Caco-2 (cell line): ENCODE measurements at regions not wholly inside any gene's neighbourhood (a gene's known extent, or its start where the extent isn't known, plus 50 kb on each side); places are given as distances from the start of the nearest gene placed in this dataset.

Source experiments
- BruUV-seq: library from RNA; stranded (reverse); fragments of 400-500 nt; replicated peaks from 2 replicates; lab custom pipeline; 2021; lab: Mats Ljungman, UMichigan
- CTCF ChIA-PET: fragments of 300-600 bp; sonication (Branson Sonifier 250); formaldehyde crosslinking; loops from one replicate; lab custom pipeline; 2022; ENCODE audit warnings: antibody characterized with exemption; lab: Charles Lee
- POLR2A ChIA-PET: fragments of 300-600 bp; sonication (Branson Sonifier 250); formaldehyde crosslinking; loops from one replicate; lab custom pipeline; 2022; ENCODE audit warnings: antibody characterized with exemption; lab: Charles Lee
- DNase-seq, 2 experiments: peaks; one replicate each; pipeline versions ENCODE4 v3.0.0 to v3.0.0-alpha.2; 2020 to 2022
- H3K27me3 ChIP-seq: replicated peaks from 2 replicates; pipeline ENCODE4 v1.6.0; 2011; ENCODE audit warnings: low read length; ENCODE audit not compliant: control insufficient read depth, insufficient read depth
- H3K36me3 ChIP-seq: 2 replicates; pipeline ENCODE4 v1.5.1; 2011; ENCODE audit warnings: low read length; ENCODE audit not compliant: control insufficient read depth, insufficient read depth
- H3K4me1 ChIP-seq: fragments of 250-450 bp; sonication (Bioruptor Pico); 2 replicates; pipeline ENCODE4 v1.5.1; 2020; ENCODE audit warnings: mild to moderate bottlenecking
- H3K4me3 ChIP-seq: 2 replicates; pipeline ENCODE4 v1.5.1; 2011; ENCODE audit warnings: low read depth, mild to moderate bottlenecking, control low read depth, low read length
- H3K9me3 ChIP-seq: fragments of 250-450 bp; sonication (Bioruptor Pico); 2 replicates; pipeline ENCODE4 v1.5.1; 2020; ENCODE audit warnings: mild to moderate bottlenecking, moderate library complexity
- H3K27ac Mint-ChIP-seq: one replicate; pipeline ENCODE4 v1.8.0; 2022; ENCODE audit warnings: mixed read lengths; ENCODE audit not compliant: unreplicated experiment
- H3K27me3 Mint-ChIP-seq: one replicate; pipeline ENCODE4 v1.8.0; 2022; ENCODE audit warnings: mixed read lengths; ENCODE audit not compliant: insufficient read depth, unreplicated experiment
- H3K36me3 Mint-ChIP-seq: one replicate; pipeline ENCODE4 v1.8.0; 2022; ENCODE audit warnings: mild to moderate bottlenecking, mixed read lengths; ENCODE audit not compliant: insufficient read depth, unreplicated experiment
- H3K4me1 Mint-ChIP-seq: one replicate; pipeline ENCODE4 v1.8.0; 2022; ENCODE audit warnings: low read depth, mixed read lengths; ENCODE audit not compliant: unreplicated experiment
- H3K4me3 Mint-ChIP-seq: one replicate; pipeline ENCODE4 v1.8.0; 2022; ENCODE audit warnings: mild to moderate bottlenecking, moderate library complexity, mixed read lengths; ENCODE audit not compliant: unreplicated experiment
- H3K9me3 Mint-ChIP-seq: one replicate; pipeline ENCODE4 v1.8.0; 2022; ENCODE audit warnings: mixed read lengths; ENCODE audit not compliant: unreplicated experiment
- intact Hi-C: fragments of 100-400 bp; cut with micrococcal nuclease; formaldehyde crosslinking; loops from one replicate; pipeline ENCODE4 v1.10.0; 2022; ENCODE audit not compliant: unreplicated experiment
- TF ChIP-seq, protein P1 (sequence below), 2 experiments: fragments of 200-600 bp in 1 of 2; IDR thresholded peaks; 1 replicate in 1 of 2; 2 replicates in 1 of 2; pipeline versions ENCODE4 v1.5.1 to v1.8.0; 2011 to 2022; ENCODE audit warnings: antibody characterized with exemption in 1 of 2, control low read depth in 1 of 2, inconsistent platforms in 1 of 2, low read depth in 1 of 2, low read length in 1 of 2, mild to moderate bottlenecking in 1 of 2, moderate library complexity in 1 of 2; ENCODE audit not compliant: insufficient read depth in 1 of 2, severe bottlenecking in 1 of 2, unreplicated experiment in 1 of 2

DNA sequence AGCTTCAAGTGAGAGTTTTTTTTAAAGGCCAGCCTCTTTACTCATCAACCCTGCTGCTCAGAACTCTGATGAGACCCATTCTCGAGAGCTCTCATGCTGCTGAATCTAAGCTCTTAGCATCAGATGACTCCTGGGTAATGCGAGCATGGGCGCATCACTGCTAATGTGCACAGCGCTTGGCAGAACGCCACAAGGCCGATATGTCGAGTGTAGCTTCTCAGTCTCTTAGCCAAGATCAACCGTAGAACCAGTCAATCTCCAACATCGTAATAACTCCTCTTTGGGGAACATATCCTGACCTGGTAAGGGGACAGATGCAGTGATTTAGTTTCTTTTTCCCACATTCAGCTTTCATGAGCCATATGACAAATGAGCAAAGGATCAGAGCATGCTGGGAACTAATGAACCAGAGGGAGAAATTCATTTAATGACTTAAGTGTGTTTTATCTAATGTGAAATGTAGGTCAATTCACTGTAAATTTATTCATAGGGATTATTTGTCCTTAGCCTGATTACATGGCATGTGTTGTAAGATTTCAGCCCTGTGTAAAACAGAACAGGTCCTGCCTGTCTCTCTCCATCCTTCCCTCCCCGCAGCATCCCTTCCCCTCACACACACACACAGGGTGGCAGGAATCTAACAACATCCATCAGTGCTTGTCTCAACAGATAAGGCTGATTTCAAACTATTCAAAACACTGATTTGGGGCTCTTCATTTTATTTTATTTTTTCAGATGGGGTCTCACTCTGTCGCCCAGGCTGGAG, 195.4 kb upstream of the C2CD4B start:
- Mint-ChIP-seq H3K4me3 (no peak overlapping the region), H3K36me3 (no peaks in the 10 kb centered on the region), H3K4me1 (no peaks in the 10 kb centered on the region), H3K9me3 (no peaks in the 10 kb centered on the region), H3K27me3 (no peaks in the 10 kb centered on the region), H3K27ac (no peak overlapping the region)
- Histone ChIP-seq H3K9me3 (no peaks in the 10 kb centered on the region), H3K36me3 (no peaks in the 10 kb centered on the region), H3K4me1 (no peaks in the 10 kb centered on the region), H3K27me3 (no peaks in the 10 kb centered on the region), H3K4me3 (no peak overlapping the region)
- no peak for DNase-seq
- CTCF ChIA-PET = no interaction called here
- TF ChIP-seq, protein P1, sequence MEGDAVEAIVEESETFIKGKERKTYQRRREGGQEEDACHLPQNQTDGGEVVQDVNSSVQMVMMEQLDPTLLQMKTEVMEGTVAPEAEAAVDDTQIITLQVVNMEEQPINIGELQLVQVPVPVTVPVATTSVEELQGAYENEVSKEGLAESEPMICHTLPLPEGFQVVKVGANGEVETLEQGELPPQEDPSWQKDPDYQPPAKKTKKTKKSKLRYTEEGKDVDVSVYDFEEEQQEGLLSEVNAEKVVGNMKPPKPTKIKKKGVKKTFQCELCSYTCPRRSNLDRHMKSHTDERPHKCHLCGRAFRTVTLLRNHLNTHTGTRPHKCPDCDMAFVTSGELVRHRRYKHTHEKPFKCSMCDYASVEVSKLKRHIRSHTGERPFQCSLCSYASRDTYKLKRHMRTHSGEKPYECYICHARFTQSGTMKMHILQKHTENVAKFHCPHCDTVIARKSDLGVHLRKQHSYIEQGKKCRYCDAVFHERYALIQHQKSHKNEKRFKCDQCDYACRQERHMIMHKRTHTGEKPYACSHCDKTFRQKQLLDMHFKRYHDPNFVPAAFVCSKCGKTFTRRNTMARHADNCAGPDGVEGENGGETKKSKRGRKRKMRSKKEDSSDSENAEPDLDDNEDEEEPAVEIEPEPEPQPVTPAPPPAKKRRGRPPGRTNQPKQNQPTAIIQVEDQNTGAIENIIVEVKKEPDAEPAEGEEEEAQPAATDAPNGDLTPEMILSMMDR (IDR thresholded peaks at IDR 0.05; ENCODE audit: insufficient read depth in 1 of 2, low read depth in 1 of 2, low read length in 1 of 2, severe bottlenecking in 1 of 2, unreplicated experiment in 1 of 2) = no peak
- BruUV-seq = no TSS peak
- POLR2A ChIA-PET = no interaction called here
- intact Hi-C loops = no loop called here

DNA sequence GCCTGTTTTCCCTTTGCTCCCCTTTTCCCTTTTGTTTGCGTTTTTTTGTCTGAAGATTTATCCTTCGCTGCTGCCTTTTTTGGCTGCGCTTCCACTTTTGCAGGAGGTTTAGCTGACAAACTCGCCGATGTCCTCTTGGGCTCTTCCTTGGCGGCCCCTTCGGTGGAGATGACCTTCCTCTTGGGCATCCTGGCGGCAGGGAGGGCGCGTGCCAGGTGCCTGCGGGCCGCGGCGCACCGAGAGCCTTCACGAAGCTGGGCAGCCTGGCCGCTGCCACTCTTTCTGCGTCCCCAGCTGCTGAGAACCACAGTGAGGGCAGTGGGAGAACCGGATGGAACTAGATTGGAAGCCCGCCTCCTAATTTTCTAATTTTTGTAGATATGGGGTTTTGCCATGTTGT, 197.1 kb upstream of the C2CD4B start:
- no peaks in the 10 kb centered on the region for H3K4me1 ChIP-seq
- ChIA-PET CTCF (interaction anchor here (0.6 kb wide), 1 partner anchor 334 kb away, joined by 3 read pairs; no protein-coding TSS in a partner anchor), POLR2A (no interaction called here)
- intact Hi-C loops = no loop called here
- no peak overlapping the region for H3K4me3 ChIP-seq
- no peaks in the 10 kb centered on the region for H3K9me3 Mint-ChIP-seq
- TF ChIP-seq, protein P1 (IDR thresholded peaks at IDR 0.05; ENCODE audit: insufficient read depth in 1 of 2, low read depth in 1 of 2, low read length in 1 of 2, severe bottlenecking in 1 of 2, unreplicated experiment in 1 of 2) = no peak
- no peaks in the 10 kb centered on the region for H3K9me3 ChIP-seq
- H3K36me3 Mint-ChIP-seq = no peaks in the 10 kb centered on the region
- no peaks in the 10 kb centered on the region for H3K36me3 ChIP-seq
- H3K27ac Mint-ChIP-seq = no peak overlapping the region
- BruUV-seq = no TSS peak
- H3K4me1 Mint-ChIP-seq = no peaks in the 10 kb centered on the region
- H3K27me3 ChIP-seq = no peaks in the 10 kb centered on the region
- H3K27me3 Mint-ChIP-seq = no peaks in the 10 kb centered on the region
- no peak overlapping the region for H3K4me3 Mint-ChIP-seq
- DNase-seq = no peak

DNA sequence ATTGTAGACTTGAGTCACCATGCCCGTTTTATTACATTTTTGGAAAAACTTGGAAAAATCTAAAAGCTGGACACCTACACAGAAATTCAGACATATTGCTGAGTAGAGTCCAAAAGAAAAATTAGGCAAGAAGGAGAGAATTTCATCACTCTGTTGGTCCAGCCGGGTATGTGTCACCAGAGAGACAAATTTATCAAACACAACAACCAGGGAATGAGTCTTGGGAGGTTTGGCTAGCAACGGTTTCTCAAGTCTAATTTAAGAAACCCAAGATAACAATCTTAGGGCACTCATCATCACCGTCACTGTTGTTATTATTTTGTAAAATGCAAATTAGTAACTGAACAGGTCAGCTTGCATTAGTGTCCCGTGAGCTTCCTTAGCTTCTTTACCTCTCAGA, 197.5 kb upstream of the C2CD4B start:
- H3K4me3 Mint-ChIP-seq = no peak overlapping the region
- intact Hi-C loops = no loop called here
- no peaks in the 10 kb centered on the region for H3K27me3 Mint-ChIP-seq
- H3K36me3 ChIP-seq = no peaks in the 10 kb centered on the region
- H3K9me3 ChIP-seq = no peaks in the 10 kb centered on the region
- no peaks in the 10 kb centered on the region for H3K9me3 Mint-ChIP-seq
- TF ChIP-seq, protein P1 (IDR thresholded peaks at IDR 0.05; ENCODE audit: insufficient read depth in 1 of 2, low read depth in 1 of 2, low read length in 1 of 2, severe bottlenecking in 1 of 2, unreplicated experiment in 1 of 2) = no peak
- H3K4me3 ChIP-seq = no peak overlapping the region
- no peaks in the 10 kb centered on the region for H3K4me1 Mint-ChIP-seq
- no peaks in the 10 kb centered on the region for H3K27me3 ChIP-seq
- H3K36me3 Mint-ChIP-seq = no peaks in the 10 kb centered on the region
- CTCF ChIA-PET = interaction anchor here (0.6 to 0.7 kb wide), 2 partner anchors 133 to 333 kb away, joined by 3 to 4 read pairs; no protein-coding TSS in a partner anchor
- POLR2A ChIA-PET = no interaction called here
- no TSS peak for BruUV-seq
- H3K4me1 ChIP-seq = no peaks in the 10 kb centered on the region
- no peak overlapping the region for H3K27ac Mint-ChIP-seq
- no peak for DNase-seq
